Spleen (tissue), 7 donors: ENCODE measurements at regions not wholly inside any gene's neighbourhood (a gene's known extent, or its start where the extent isn't known, plus 50 kb on each side); places are given as distances from the start of the nearest gene placed in this dataset.

ENCODE experiments used
- CTCF ChIP-seq, 11 experiments: fragments of 200-600 bp in 7 of 11; fragments of 450-650 bp in 4 of 11; sonication (generic) in 4 of 11; IDR thresholded peaks in 8 of 11; conservative IDR thresholded peaks in 3 of 11; 1 replicate in 7 of 11; 2 replicates in 4 of 11; pipeline versions ENCODE4 v1.4.0 to v1.8.0; 2016 to 2021; ENCODE audit warnings: antibody characterized with exemption in 11 of 11, inconsistent platforms in 4 of 11, mild to moderate bottlenecking in 1 of 11
- POLR2AphosphoS5 ChIP-seq, 3 donors: sonication (generic); formaldehyde crosslinking; IDR thresholded peaks; one replicate each; pipeline ENCODE4 v1.5.1; 2017; ENCODE audit warnings: antibody characterized with exemption in 3 of 3
- donor health status: DM: no; HTN: no; CAD: no; lungs with moderate emphysema.
- donor health status: DM: no; HTN: no; CAD: no.
- donor health status: DM: no; HTN: no; CAD: no.

DNA sequence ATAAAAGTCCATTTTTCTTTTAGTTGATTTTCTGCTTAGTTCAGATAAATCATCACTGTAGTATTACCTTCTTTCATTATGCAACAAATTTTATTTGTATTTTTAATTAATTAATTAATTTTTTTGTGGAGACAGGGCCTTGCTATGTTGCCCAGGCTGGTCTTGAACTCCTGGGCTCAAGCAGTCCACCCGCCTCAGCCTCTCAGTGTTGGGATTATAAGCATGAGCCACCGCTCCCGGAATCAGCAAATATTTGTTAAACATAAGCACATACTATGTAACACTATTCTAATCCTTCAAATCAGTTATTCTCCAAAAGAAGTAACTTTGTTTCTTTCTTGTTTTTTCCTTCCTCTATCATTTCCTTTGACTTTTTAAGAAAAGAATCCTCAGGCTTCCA lies 584.8 kb upstream of the ANKRD30A start:
- TF ChIP-seq CTCF (IDR thresholded peaks at IDR 0.05 in 8 of 11, conservative IDR thresholded peaks at IDR 0.05 in 3 of 11), result no peak
- no peak for TF ChIP-seq POLR2AphosphoS5 (IDR thresholded peaks at IDR 0.05)
